SK-N-MC (cell line): ENCODE measurements at regions not wholly inside any gene's neighbourhood (a gene's known extent, or its start where the extent isn't known, plus 50 kb on each side); places are given as distances from the start of the nearest gene placed in this dataset.
A peak's percentile ranks its signal among the peaks of the same experiment; 100 is the strongest.
"Not testable (repeated sequence)": the region's sequence is repeated elsewhere in the genome, so short reads cannot be mapped to it uniquely, and the experiment has no call there.

Experiments
- DNase-seq: peaks from one replicate; pipeline ENCODE4 v3.0.0-alpha.2; 2011; ENCODE audit warnings: low read depth, low spot score
- H3K27ac ChIP-seq: fragments of 200-600 bp; sonication (generic); 2 replicates; pipeline ENCODE4 v1.5.1; 2016; ENCODE audit warnings: mixed run types
- H3K36me3 ChIP-seq: fragments of 200-600 bp; sonication (generic); 2 replicates; pipeline ENCODE4 v1.6.1; 2017; ENCODE audit warnings: antibody characterized with exemption, low read length, mixed read lengths; ENCODE audit not compliant: insufficient read depth
- H3K4me3 ChIP-seq: fragments of 200-600 bp; sonication (generic); 2 replicates; pipeline ENCODE4 v1.5.1; 2016
- H3K9ac ChIP-seq: fragments of 200-600 bp; sonication (generic); 2 replicates; pipeline ENCODE4 v1.8.0; 2017; ENCODE audit warnings: mixed run types, mixed read lengths; ENCODE audit not compliant: insufficient read length
- H3K9me3 ChIP-seq: fragments of 200-600 bp; sonication (generic); 2 replicates; pipeline ENCODE4 v1.6.1; 2017; ENCODE audit warnings: low read depth, mild to moderate bottlenecking, antibody characterized with exemption, low read length, moderate library complexity, mixed read lengths
- EZH2 ChIP-seq: fragments of 200-600 bp; sonication (generic); IDR thresholded peaks from one replicate; pipeline ENCODE4 v1.6.1; 2017; ENCODE audit warnings: antibody characterized with exemption
- FOXP2 ChIP-seq: optimal IDR thresholded peaks from 2 replicates; pipeline ENCODE3; 2011; ENCODE audit warnings: mild to moderate bottlenecking, moderate library complexity; ENCODE audit not compliant: insufficient read depth; ENCODE audit errors: extremely low read length, control extremely low read depth
- POLR2AphosphoS5 ChIP-seq: IDR thresholded peaks from 2 replicates; pipeline ENCODE4 v1.6.1; 2012; ENCODE audit warnings: mild to moderate bottlenecking, low read depth, low read length, borderline replicate concordance

- H3K9ac ChIP-seq, H3K36me3 ChIP-seq, H3K27ac ChIP-seq, H3K9me3 ChIP-seq, H3K4me3 ChIP-seq, DNase-seq: not testable (repeated sequence)
Measured at GRCh38 chr1:860941-861340, 62.8 kb upstream of the SAMD11 start.

- no peak for DNase-seq
- H3K9me3 ChIP-seq: no peaks in the 10 kb centered on the region
- no peak overlapping the region for H3K9ac ChIP-seq
- TF ChIP-seq FOXP2 (no peak), POLR2AphosphoS5 (no peak), EZH2 (no peak)
- H3K36me3 ChIP-seq: no peaks in the 10 kb centered on the region
- H3K27ac ChIP-seq: no peak overlapping the region
- H3K4me3 ChIP-seq: no peak overlapping the region
Measured at GRCh38 chr1:861714-862113, 62.0 kb upstream of the SAMD11 start.

GRCh38 chr1:862601-863000 is 61.1 kb upstream of the SAMD11 start:
- H3K36me3 ChIP-seq, H3K27ac ChIP-seq, H3K9ac ChIP-seq, H3K4me3 ChIP-seq, DNase-seq, H3K9me3 ChIP-seq: not testable (repeated sequence)

GRCh38 chr1:865633-866032 is 58.1 kb upstream of the SAMD11 start:
- H3K9ac ChIP-seq, DNase-seq, H3K27ac ChIP-seq: not testable (repeated sequence)

GRCh38 chr1:866095-866494 is 57.6 kb upstream of the SAMD11 start:
- no peak for TF ChIP-seq FOXP2
- TF ChIP-seq POLR2AphosphoS5: no peak
- no peak for TF ChIP-seq EZH2
- H3K27ac ChIP-seq: no peak overlapping the region
- DNase-seq: no peak
- no peak overlapping the region for H3K4me3 ChIP-seq
- H3K9me3 ChIP-seq: no peaks in the 10 kb centered on the region
- no peak overlapping the region for H3K9ac ChIP-seq
- H3K36me3 ChIP-seq: no peaks in the 10 kb centered on the region

More at GRCh38 chr1:865633-866032, 58.1 kb upstream of the SAMD11 start:
- H3K36me3 ChIP-seq, H3K4me3 ChIP-seq, H3K9me3 ChIP-seq: not testable (repeated sequence)

- H3K36me3 ChIP-seq, H3K27ac ChIP-seq, H3K9me3 ChIP-seq, H3K9ac ChIP-seq, DNase-seq, H3K4me3 ChIP-seq: not testable (repeated sequence)
Measured at GRCh38 chr1:866631-867299, 57.0 kb upstream of the SAMD11 start.

- not testable (repeated sequence) for DNase-seq, H3K9me3 ChIP-seq
Measured at GRCh38 chr1:867550-867949, 56.2 kb upstream of the SAMD11 start.

GRCh38 chr1:869499-870244 is 54.1 kb upstream of the SAMD11 start:
- H3K9me3 ChIP-seq: no peaks in the 10 kb centered on the region
- H3K36me3 ChIP-seq: no peaks in the 10 kb centered on the region
- H3K9ac ChIP-seq: no peak overlapping the region
- H3K27ac ChIP-seq: no peak overlapping the region
- no peak for DNase-seq
- peak overlapping the region; percentile 53; the same call in 1 of the 2 replicates for H3K4me3 ChIP-seq
- TF ChIP-seq FOXP2 (no peak), POLR2AphosphoS5 (no peak), EZH2 (no peak)

More at GRCh38 chr1:867550-867949, 56.2 kb upstream of the SAMD11 start:
- not testable (repeated sequence) for H3K9ac ChIP-seq, H3K36me3 ChIP-seq, H3K27ac ChIP-seq
- H3K4me3 ChIP-seq: peak overlapping the region; percentile 33; the same call in 1 of the 2 replicates
